ENCODE measurements at regions not wholly inside any gene's neighbourhood (a gene's known extent, or its start where the extent isn't known, plus 50 kb on each side); places are given as distances from the start of the nearest gene placed in this dataset.

DNA sequence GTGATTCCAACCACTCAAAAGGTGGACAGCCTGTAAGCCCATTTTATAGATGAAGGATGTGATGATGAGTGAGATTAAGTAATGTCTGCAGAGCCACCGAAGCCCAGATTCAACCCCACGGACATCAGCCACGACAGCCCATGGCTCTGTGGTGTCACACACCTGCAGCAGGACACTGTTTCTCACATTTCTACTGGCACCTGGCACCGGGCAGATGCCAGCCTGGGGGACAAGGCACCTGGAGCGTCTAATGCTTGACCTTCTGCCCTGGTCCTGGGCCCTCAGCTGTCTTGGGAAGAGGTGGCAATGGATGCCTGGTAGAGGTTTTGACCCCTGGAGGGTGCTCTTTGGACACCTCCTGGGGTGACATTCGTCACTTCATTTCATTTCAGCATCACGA is 176.3 kb downstream of the ANAPC1 start:
- Histone ChIP-seq H3K4me3 (ENCODE audit: low read depth, low read length) (no peak overlapping the region), H3K27ac (ENCODE audit: low read depth, low read length) (no peak overlapping the region), H3K27me3 (ENCODE audit: control insufficient read depth, insufficient read depth, low read length) (peaks cover 40% of the 10 kb centered on the region), H3K9me3 (ENCODE audit: control insufficient read depth, insufficient read depth, low read length) (peaks cover 8% of the 10 kb centered on the region)
- DNase-seq (ENCODE audit: low read depth, low spot score), result no peak
- CTCF ChIA-PET, result no interaction called here
- POLR2A ChIA-PET, result no interaction called here
- TF ChIP-seq, protein P1, sequence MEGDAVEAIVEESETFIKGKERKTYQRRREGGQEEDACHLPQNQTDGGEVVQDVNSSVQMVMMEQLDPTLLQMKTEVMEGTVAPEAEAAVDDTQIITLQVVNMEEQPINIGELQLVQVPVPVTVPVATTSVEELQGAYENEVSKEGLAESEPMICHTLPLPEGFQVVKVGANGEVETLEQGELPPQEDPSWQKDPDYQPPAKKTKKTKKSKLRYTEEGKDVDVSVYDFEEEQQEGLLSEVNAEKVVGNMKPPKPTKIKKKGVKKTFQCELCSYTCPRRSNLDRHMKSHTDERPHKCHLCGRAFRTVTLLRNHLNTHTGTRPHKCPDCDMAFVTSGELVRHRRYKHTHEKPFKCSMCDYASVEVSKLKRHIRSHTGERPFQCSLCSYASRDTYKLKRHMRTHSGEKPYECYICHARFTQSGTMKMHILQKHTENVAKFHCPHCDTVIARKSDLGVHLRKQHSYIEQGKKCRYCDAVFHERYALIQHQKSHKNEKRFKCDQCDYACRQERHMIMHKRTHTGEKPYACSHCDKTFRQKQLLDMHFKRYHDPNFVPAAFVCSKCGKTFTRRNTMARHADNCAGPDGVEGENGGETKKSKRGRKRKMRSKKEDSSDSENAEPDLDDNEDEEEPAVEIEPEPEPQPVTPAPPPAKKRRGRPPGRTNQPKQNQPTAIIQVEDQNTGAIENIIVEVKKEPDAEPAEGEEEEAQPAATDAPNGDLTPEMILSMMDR (IDR thresholded peaks at IDR 0.05; ENCODE audit: low read depth, low read length), result no peak

DNA sequence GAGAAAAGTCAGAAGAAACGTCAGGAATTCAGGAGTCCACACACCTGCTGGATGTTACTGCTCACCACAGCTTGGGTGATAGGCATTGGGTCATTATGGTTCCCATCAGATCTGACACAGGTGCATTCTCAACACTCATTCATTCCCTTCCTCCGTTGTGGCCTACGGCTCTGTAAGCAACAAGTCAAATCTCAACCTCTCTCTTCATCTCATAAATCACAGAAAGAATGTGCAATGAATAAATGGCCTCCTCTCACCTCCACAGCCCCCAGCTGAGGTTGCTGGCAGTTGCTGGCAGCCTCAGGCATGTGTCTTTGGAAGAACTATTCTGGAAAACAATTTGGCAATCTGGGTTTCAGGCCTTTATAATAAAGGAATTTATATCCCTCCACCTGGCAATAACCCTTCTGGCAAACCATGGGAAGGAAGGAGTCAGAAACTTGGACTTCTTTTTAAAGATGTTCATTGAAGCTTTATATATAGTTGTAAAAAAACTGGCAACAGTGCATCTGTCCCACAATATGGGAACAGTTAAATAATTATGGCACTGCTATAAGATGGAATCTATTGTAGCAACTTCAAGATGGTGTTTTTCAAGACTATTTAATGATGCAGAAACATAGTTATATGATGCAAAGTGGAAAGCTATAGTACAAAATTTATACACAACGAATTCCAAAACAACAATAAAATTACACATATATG is 175.4 kb downstream of the ANAPC1 start:
- CTCF ChIA-PET, result interaction anchor here (1.1 to 1.5 kb wide), 2 partner anchors 9 to 896 kb away, joined by 4 read pairs; no protein-coding TSS in a partner anchor
- H3K4me3 ChIP-seq (ENCODE audit: low read depth, low read length), result no peak overlapping the region
- POLR2A ChIA-PET, result no interaction called here
- peaks cover 45% of the 10 kb centered on the region for H3K27me3 ChIP-seq (ENCODE audit: control insufficient read depth, insufficient read depth, low read length)
- H3K27ac ChIP-seq (ENCODE audit: low read depth, low read length), result no peak overlapping the region
- peaks cover 8% of the 10 kb centered on the region for H3K9me3 ChIP-seq (ENCODE audit: control insufficient read depth, insufficient read depth, low read length)
- no peak for DNase-seq (ENCODE audit: low read depth, low spot score)
- TF ChIP-seq, protein P1 (IDR thresholded peaks at IDR 0.05; ENCODE audit: low read depth, low read length), result no peak

DNA sequence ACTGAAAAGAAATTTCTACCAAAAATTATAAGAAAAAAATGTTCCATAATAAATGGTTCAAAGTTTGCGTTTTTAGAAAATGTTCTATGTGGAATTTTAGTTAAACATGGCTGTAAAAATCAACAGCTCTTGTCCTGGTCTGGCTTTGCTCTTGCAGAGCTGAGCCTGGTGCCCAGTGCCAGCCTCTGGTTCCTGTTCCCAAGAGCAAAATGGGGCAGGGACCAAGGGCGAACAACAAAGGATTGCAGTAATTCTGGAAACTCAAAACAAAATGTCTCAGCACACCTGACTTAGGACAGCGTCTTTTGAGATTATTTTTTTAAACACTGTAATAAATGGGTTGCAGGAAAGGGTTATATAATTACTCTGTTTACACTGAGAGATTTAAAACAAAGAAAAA is 174.7 kb downstream of the ANAPC1 start:
- Histone ChIP-seq H3K9me3 (ENCODE audit: control insufficient read depth, insufficient read depth, low read length) (peaks cover 8% of the 10 kb centered on the region), H3K27me3 (ENCODE audit: control insufficient read depth, insufficient read depth, low read length) (peaks cover 43% of the 10 kb centered on the region), H3K4me3 (ENCODE audit: low read depth, low read length) (no peak overlapping the region), H3K27ac (ENCODE audit: low read depth, low read length) (no peak overlapping the region)
- ChIA-PET CTCF (interaction anchor here (1.1 to 1.5 kb wide), 2 partner anchors 9 to 897 kb away, joined by 4 read pairs; no protein-coding TSS in a partner anchor), POLR2A (no interaction called here)
- DNase-seq (ENCODE audit: low read depth, low spot score), result no peak
- TF ChIP-seq, protein P1 (IDR thresholded peaks at IDR 0.05; ENCODE audit: low read depth, low read length), result no peak

DNA sequence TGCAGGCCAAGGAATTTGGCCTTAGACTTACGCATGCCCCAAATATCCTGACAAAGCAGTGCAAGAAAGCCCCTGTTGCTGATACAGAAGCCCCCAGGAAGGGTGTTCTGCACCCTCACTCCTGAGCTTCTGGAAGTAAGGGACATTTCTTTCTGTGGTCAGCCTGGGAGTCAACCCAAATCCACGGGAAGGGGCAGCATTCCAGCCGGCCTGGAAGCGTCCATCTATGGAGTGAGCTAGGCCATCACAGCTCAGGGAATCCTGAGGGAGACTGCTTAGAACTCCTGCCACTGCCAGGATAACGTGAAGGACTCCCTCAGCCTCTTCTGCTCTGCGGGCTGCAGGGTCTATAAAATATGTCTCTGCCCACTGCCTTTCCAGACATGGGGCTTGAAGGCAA is 173.9 kb downstream of the ANAPC1 start:
- TF ChIP-seq, protein P1 (IDR thresholded peaks at IDR 0.05; ENCODE audit: low read depth, low read length), result no peak
- no peak overlapping the region for H3K4me3 ChIP-seq (ENCODE audit: low read depth, low read length)
- H3K27ac ChIP-seq (ENCODE audit: low read depth, low read length), result no peak overlapping the region
- H3K9me3 ChIP-seq (ENCODE audit: control insufficient read depth, insufficient read depth, low read length), result peaks cover 8% of the 10 kb centered on the region
- CTCF ChIA-PET, result interaction anchor here (1.5 kb wide), 1 partner anchor 898 kb away, joined by 4 read pairs; no protein-coding TSS in a partner anchor
- no peak for DNase-seq (ENCODE audit: low read depth, low spot score)
- POLR2A ChIA-PET, result no interaction called here
- peaks cover 43% of the 10 kb centered on the region for H3K27me3 ChIP-seq (ENCODE audit: control insufficient read depth, insufficient read depth, low read length)

DNA sequence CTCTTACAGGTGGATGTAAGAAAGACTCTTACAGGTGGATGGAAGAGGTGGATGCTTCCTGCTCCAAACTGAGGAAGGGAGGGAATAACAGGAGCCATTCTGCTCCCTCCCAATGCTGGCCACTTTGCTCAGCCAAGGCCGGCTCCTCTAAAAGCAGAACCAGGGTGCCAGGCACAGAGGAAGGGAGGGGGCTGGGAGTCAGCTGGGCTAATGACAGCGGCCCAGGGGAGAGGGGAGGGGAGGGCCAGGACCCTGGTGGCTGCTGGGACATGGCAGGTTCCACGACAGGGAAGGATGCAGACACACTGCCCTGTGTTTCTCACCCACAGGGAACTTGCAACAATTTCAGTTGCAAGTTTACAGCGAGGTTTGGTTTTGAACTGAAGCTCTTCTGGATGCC is 173.4 kb downstream of the ANAPC1 start:
- no peak for DNase-seq (ENCODE audit: low read depth, low spot score)
- Histone ChIP-seq H3K9me3 (ENCODE audit: control insufficient read depth, insufficient read depth, low read length) (peaks cover 8% of the 10 kb centered on the region), H3K27ac (ENCODE audit: low read depth, low read length) (no peak overlapping the region), H3K4me3 (ENCODE audit: low read depth, low read length) (no peak overlapping the region), H3K27me3 (ENCODE audit: control insufficient read depth, insufficient read depth, low read length) (peaks cover 47% of the 10 kb centered on the region)
- ChIA-PET POLR2A (no interaction called here), CTCF (no interaction called here)
- TF ChIP-seq, protein P1 (IDR thresholded peaks at IDR 0.05; ENCODE audit: low read depth, low read length), result no peak
